ENCODE measurements at regions not wholly inside any gene's neighbourhood (a gene's known extent, or its start where the extent isn't known, plus 50 kb on each side); places are given as distances from the start of the nearest gene placed in this dataset.

- Histone ChIP-seq H3K27ac (no peak overlapping the region), H3K4me3 (no peak overlapping the region)
- no peak for TF ChIP-seq CTCF (IDR thresholded peaks at IDR 0.05)
- no peak for DNase-seq (ENCODE audit: low spot score)
These were observed 611.1 kb downstream of the BRD1 start for GRCh38 chr22:49216579-49216978.

GRCh38 chr22:49215840-49216239 lies 611.8 kb downstream of the BRD1 start:
- no peak for TF ChIP-seq CTCF (IDR thresholded peaks at IDR 0.05)
- H3K4me3 ChIP-seq: no peak overlapping the region
- DNase-seq (ENCODE audit: low spot score): no peak
- H3K27ac ChIP-seq: no peak overlapping the region

- H3K27ac ChIP-seq: no peak overlapping the region
- DNase-seq (ENCODE audit: low spot score): no peak
- H3K4me3 ChIP-seq: no peak overlapping the region
- no peak for TF ChIP-seq CTCF (IDR thresholded peaks at IDR 0.05)
These were observed 612.7 kb downstream of the BRD1 start for GRCh38 chr22:49214976-49215375.

- H3K4me3 ChIP-seq: no peak overlapping the region
- TF ChIP-seq CTCF (IDR thresholded peaks at IDR 0.05): no peak
- DNase-seq (ENCODE audit: low spot score): no peak
- no peak overlapping the region for H3K27ac ChIP-seq
These were observed 613.8 kb downstream of the BRD1 start for GRCh38 chr22:49213731-49214352.

- no peak for TF ChIP-seq CTCF (IDR thresholded peaks at IDR 0.05)
- Histone ChIP-seq H3K4me3 (no peak overlapping the region), H3K27ac (no peak overlapping the region)
- DNase-seq (ENCODE audit: low spot score): no peak
These were observed 615.2 kb downstream of the BRD1 start for GRCh38 chr22:49212466-49212865.

- no peak for TF ChIP-seq CTCF (IDR thresholded peaks at IDR 0.05)
- no peak overlapping the region for H3K4me3 ChIP-seq
- no peak for DNase-seq (ENCODE audit: low spot score)
- H3K27ac ChIP-seq: no peak overlapping the region
These were observed 615.7 kb downstream of the BRD1 start for GRCh38 chr22:49212002-49212401.

GRCh38 chr22:49211176-49211575 lies 616.5 kb downstream of the BRD1 start:
- no peak for DNase-seq (ENCODE audit: low spot score)
- no peak for TF ChIP-seq CTCF (IDR thresholded peaks at IDR 0.05)

More at GRCh38 chr22:49211176-49211575, 616.5 kb downstream of the BRD1 start:
- H3K27ac ChIP-seq: no peak overlapping the region
- no peak overlapping the region for H3K4me3 ChIP-seq
